OCI-LY3 (cell line): ENCODE measurements at regions not wholly inside any gene's neighbourhood (a gene's known extent, or its start where the extent isn't known, plus 50 kb on each side); places are given as distances from the start of the nearest gene placed in this dataset.

Experiments
- H2AFZ ChIP-seq: fragments of 200-600, 300-600 bp; shearing (Covaris generic); 2 replicates; pipeline ENCODE4 v1.6.0; 2014; ENCODE audit warnings: antibody characterized with exemption, low read depth, low read length
- H3K27ac ChIP-seq: fragments of 200-600, 300-600 bp; sonication (generic); 2 replicates; pipeline ENCODE4 v1.5.1; 2014; ENCODE audit warnings: mild to moderate bottlenecking, low read length, moderate library complexity, mixed read lengths
- H3K27me3 ChIP-seq: fragments of 200-600, 300-600 bp; sonication (generic); 2 replicates; pipeline ENCODE4 v1.6.1; 2014; ENCODE audit warnings: low read depth, low read length, mixed read lengths
- H3K36me3 ChIP-seq: fragments of 200-600, 300-600 bp; sonication (generic); replicated peaks from 2 replicates; pipeline ENCODE3; 2014; ENCODE audit warnings: low read depth, low read length, mixed read lengths
- H3K4me1 ChIP-seq: fragments of 300-600, 200-600 bp; sonication (generic); 2 replicates; pipeline ENCODE4 v1.6.1; 2014; ENCODE audit warnings: low read length, mixed read lengths
- H3K4me2 ChIP-seq: fragments of 200-600, 300-600 bp; sonication (generic); 2 replicates; pipeline ENCODE4 v1.6.1; 2014; ENCODE audit warnings: low read length, mixed read lengths
- H3K4me3 ChIP-seq: fragments of 300-600, 200-600 bp; sonication (generic); 2 replicates; pipeline ENCODE4 v1.5.1; 2014; ENCODE audit warnings: antibody characterized with exemption, mild to moderate bottlenecking, low read length, moderate library complexity
- H3K79me2 ChIP-seq: fragments of 300-600, 200-600 bp; shearing (Covaris generic); 2 replicates; pipeline ENCODE4 v1.6.1; 2014; ENCODE audit warnings: mild to moderate bottlenecking, low read length, mixed read lengths
- H3K9ac ChIP-seq: fragments of 300-600, 200-600 bp; shearing (Covaris generic); 2 replicates; pipeline ENCODE4 v1.6.0; 2014; ENCODE audit warnings: mild to moderate bottlenecking, low read length, moderate library complexity
- H3K9me3 ChIP-seq: fragments of 200-600, 300-600 bp; shearing (Covaris generic); 2 replicates; pipeline ENCODE4 v1.6.1; 2014; ENCODE audit warnings: low read length, mixed read lengths; ENCODE audit not compliant: insufficient read depth
- H4K20me1 ChIP-seq: fragments of 200-600, 300-600 bp; sonication (generic); 2 replicates; pipeline ENCODE4 v1.6.1; 2016; ENCODE audit warnings: low read length, mixed read lengths; ENCODE audit not compliant: insufficient read depth
- CTCF ChIP-seq: fragments of 200-600, 300-600 bp; sonication (generic); IDR thresholded peaks from 2 replicates; pipeline ENCODE4 v1.5.1; 2014; ENCODE audit warnings: antibody characterized with exemption, low read length, low read depth
- EZH2phosphoT487 ChIP-seq: fragments of 200-600 bp; shearing (Covaris generic); IDR thresholded peaks from 2 replicates; pipeline ENCODE4 v1.6.1; 2018; ENCODE audit warnings: antibody characterized with exemption, mixed run types, low read depth

DNA sequence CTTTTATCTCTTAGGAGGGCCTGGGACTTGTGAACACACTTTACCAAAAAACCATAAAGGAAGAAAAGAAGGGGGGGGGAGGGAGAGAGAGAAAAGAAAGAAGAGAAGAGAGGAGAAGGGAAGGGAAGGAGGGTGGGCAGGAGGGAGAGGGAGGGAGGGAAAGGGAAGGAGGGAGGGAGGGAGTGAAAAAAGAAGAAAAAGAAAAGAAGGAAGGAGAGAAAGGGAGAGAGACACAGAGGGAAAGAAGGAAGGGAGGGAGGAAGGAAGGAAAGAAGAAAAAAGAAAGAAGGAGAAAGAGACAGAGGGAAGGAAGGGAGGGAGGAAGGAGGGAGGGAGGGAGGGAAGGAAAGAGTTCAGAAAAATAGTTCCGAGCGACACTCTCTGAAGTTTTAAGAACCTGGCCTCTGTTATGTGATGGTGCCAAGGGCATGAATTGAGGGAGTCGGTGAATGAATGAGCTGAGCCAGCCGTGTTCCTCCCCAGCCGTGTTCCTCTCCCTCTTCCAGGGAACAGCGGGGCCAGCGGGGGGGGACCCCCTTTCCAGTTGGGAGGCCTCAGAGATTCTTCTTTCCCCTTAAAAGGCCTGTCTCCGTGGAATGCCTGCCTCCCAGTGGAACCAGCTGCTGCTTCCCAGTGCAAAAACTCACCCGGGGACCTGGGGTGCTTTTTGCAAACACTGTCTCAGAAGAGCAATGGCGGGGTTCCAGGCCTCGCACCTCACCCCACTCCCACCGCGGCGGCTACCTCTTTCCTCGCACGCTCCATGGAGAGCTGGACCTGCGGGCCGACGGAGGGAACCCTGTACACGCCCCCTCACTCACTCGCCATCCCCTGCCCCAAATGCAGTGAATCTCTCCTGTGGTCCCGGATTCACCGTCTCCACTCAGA, 84.1 kb downstream of the FOXL3 start:
- no peaks in the 10 kb centered on the region for H3K79me2 ChIP-seq
- no peak overlapping the region for H3K4me3 ChIP-seq
- H3K9me3 ChIP-seq, result no peaks in the 10 kb centered on the region
- H4K20me1 ChIP-seq, result no peaks in the 10 kb centered on the region
- no peaks in the 10 kb centered on the region for H3K27me3 ChIP-seq
- H3K36me3 ChIP-seq, result no peaks in the 10 kb centered on the region
- TF ChIP-seq CTCF, result no peak
- TF ChIP-seq EZH2phosphoT487, result no peak
- H3K4me2 ChIP-seq, result no peak overlapping the region
- H3K27ac ChIP-seq, result no peak overlapping the region
- H2AFZ ChIP-seq, result no peak overlapping the region
- no peaks in the 10 kb centered on the region for H3K4me1 ChIP-seq
- no peak overlapping the region for H3K9ac ChIP-seq

GRCh38 chr7:374706-375311, 84.8 kb downstream of the FOXL3 start:
- no peaks in the 10 kb centered on the region for H3K4me1 ChIP-seq
- no peak overlapping the region for H2AFZ ChIP-seq
- no peak overlapping the region for H3K9ac ChIP-seq
- no peaks in the 10 kb centered on the region for H3K79me2 ChIP-seq
- H3K9me3 ChIP-seq, result no peaks in the 10 kb centered on the region
- no peak overlapping the region for H3K4me3 ChIP-seq
- H4K20me1 ChIP-seq, result no peaks in the 10 kb centered on the region
- no peaks in the 10 kb centered on the region for H3K36me3 ChIP-seq
- TF ChIP-seq CTCF (no peak), EZH2phosphoT487 (no peak)
- H3K4me2 ChIP-seq, result no peak overlapping the region
- no peaks in the 10 kb centered on the region for H3K27me3 ChIP-seq
- H3K27ac ChIP-seq, result no peak overlapping the region

DNA sequence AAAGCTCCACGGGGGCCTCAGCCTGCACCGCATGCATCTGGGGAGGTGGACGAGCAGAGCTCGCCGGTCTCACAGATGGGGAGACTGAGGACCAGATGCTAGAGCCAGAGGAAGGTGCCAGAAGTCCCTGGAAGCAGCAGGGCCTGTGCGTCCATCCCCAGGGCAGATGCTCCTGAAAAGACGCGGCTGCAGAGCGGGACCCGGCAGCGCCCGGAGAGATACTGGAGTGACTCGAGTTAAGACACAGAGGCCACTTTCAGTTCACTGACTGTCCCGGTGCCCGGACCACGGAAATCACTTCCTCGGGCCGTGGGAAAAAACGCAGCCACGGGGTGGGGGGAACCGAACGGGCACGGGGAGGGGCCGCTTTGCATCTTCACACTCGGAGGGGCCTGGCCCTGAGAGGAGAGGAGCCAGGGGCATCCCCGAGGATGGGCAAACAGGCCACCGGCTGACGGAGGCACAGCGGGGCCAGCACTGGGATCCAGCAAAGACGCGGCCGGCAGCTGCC, 85.4 kb downstream of the FOXL3 start:
- TF ChIP-seq EZH2phosphoT487 (no peak), CTCF (no peak)
- Histone ChIP-seq H3K9me3 (no peaks in the 10 kb centered on the region), H3K4me2 (no peak overlapping the region), H4K20me1 (no peaks in the 10 kb centered on the region), H3K4me3 (no peak overlapping the region), H3K4me1 (no peaks in the 10 kb centered on the region), H3K9ac (no peak overlapping the region), H3K79me2 (no peaks in the 10 kb centered on the region), H2AFZ (no peak overlapping the region), H3K36me3 (no peaks in the 10 kb centered on the region), H3K27ac (no peak overlapping the region), H3K27me3 (no peaks in the 10 kb centered on the region)

GRCh38 chr7:375901-376305, 85.9 kb downstream of the FOXL3 start:
- Histone ChIP-seq H3K4me3 (no peak overlapping the region), H3K27me3 (no peaks in the 10 kb centered on the region), H4K20me1 (no peaks in the 10 kb centered on the region), H3K4me1 (no peaks in the 10 kb centered on the region), H2AFZ (no peak overlapping the region), H3K9ac (no peak overlapping the region), H3K79me2 (no peaks in the 10 kb centered on the region), H3K27ac (no peak overlapping the region), H3K9me3 (no peaks in the 10 kb centered on the region), H3K4me2 (no peak overlapping the region), H3K36me3 (no peaks in the 10 kb centered on the region)
- TF ChIP-seq CTCF (no peak), EZH2phosphoT487 (no peak)
